HUES6 (cell line): ENCODE measurements at regions not wholly inside any gene's neighbourhood (a gene's known extent, or its start where the extent isn't known, plus 50 kb on each side); places are given as distances from the start of the nearest gene placed in this dataset.

ENCODE experiments used
- H3K27ac ChIP-seq: 2 replicates; pipeline ENCODE4 v1.7.0; 2013; ENCODE audit warnings: low read depth, mild to moderate bottlenecking, low read length, inconsistent platforms
- H3K27me3 ChIP-seq: 2 replicates; pipeline ENCODE4 v1.6.1; 2013; ENCODE audit warnings: low read length; ENCODE audit not compliant: control insufficient read depth, insufficient read depth
- H3K36me3 ChIP-seq: 2 replicates; pipeline ENCODE4 v1.6.1; 2013; ENCODE audit warnings: low read length; ENCODE audit not compliant: control insufficient read depth, insufficient read depth
- H3K4me1 ChIP-seq: 2 replicates; pipeline ENCODE4 v1.6.1; 2013; ENCODE audit warnings: low read length; ENCODE audit not compliant: control insufficient read depth, insufficient read depth
- H3K4me3 ChIP-seq: 2 replicates; pipeline ENCODE4 v1.5.1; 2013; ENCODE audit warnings: low read depth, low read length
- H3K9ac ChIP-seq: one replicate; pipeline ENCODE4 v1.6.1; 2013; ENCODE audit warnings: mild to moderate bottlenecking, low read length
- H3K9me3 ChIP-seq: 2 replicates; pipeline ENCODE4 v1.6.1; 2013; ENCODE audit warnings: low read depth, low read length; ENCODE audit not compliant: control insufficient read depth, insufficient read depth

DNA sequence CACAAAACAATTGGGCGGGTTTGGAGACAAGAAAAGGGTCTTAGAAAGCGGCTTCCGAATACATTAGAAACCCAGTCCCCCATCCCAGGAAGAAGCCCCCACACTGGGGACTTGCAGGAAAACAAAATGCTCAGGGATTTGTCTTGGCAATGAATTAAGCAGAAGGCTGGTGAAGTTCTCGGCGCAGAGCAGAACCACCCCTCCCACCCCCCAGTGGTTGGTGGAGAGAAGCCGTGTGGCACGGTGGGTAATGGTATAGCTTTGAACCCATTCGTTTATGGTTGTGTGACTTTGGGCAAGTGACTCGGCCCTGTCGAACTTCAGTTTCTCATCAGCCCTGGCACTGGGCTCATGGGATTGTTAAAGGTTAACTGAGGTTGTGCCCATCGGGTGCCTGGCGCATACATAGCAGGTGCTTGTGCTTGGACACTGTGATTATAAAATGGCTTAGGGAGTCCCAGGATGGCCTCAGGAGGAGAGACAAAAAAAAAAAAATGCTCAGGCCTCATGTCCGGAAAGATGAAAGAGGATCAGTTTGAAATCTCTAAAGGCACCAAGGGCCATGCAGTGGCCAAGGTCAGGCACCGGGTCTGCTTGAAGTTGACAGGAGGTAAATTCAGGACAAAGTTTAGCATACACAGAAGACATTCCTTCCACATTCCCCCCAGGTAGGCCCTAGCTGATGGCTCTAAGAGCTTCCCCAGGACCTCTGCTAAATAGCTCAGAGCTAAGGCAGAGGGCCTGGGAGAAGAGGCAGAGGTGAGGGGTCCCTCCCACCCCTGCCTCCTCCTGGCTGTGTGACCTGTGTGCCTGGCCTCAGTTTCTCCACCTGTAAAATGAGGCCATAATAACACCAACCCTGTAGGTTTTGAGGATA lies 120.1 kb upstream of the PTPN1 start:
- Histone ChIP-seq H3K4me1 (peaks cover 7% of the 10 kb centered on the region; the same call in 1 of the 2 replicates), H3K27me3 (no peaks in the 10 kb centered on the region), H3K36me3 (no peaks in the 10 kb centered on the region)

DNA sequence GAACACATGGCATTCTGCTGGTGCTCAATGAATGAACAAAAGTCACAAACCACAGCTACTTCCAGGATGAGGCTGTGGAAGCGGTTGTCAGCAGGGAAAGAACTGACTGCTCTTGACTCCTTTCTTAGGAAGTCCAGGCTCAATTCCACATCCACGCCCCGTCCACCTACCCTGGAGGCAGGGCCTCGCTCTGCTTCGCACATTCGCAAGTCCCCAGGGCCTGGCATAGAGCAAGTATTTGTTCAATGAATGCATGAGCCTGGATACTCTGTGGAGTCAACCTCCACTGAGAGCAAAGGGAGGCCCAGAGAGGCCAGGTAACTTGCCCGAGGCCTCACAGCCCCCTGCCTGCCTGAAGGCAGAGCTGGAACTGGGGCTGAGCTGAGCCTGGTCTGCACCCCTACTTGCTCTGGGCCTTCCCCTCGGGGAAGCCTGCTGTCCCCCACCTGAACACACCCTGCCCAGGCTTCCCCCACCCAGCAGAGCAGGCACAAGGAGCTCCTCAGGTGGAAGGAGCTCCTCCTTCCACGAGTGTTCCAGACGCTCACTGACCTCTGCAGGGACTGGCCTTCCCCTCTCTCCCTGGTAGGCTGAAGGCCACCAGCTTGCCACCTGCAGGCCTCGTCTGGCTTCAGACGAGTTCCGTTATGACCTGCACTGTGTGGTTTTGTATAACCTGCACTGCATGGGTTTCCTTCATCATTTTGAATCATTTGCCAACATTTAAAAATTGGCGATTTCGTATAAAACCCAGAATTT lies 119.3 kb upstream of the PTPN1 start:
- Histone ChIP-seq H3K4me3 (no peak overlapping the region), H3K9me3 (no peaks in the 10 kb centered on the region), H3K4me1 (peaks cover 7% of the 10 kb centered on the region; the same call in 1 of the 2 replicates), H3K27me3 (no peaks in the 10 kb centered on the region), H3K36me3 (no peaks in the 10 kb centered on the region), H3K9ac (no peak overlapping the region), H3K27ac (no peak overlapping the region)

More for the DNA sequence above, 120.1 kb upstream of the PTPN1 start:
- Histone ChIP-seq H3K9me3 (no peaks in the 10 kb centered on the region), H3K4me3 (no peak overlapping the region), H3K27ac (no peak overlapping the region), H3K9ac (no peak overlapping the region)

DNA sequence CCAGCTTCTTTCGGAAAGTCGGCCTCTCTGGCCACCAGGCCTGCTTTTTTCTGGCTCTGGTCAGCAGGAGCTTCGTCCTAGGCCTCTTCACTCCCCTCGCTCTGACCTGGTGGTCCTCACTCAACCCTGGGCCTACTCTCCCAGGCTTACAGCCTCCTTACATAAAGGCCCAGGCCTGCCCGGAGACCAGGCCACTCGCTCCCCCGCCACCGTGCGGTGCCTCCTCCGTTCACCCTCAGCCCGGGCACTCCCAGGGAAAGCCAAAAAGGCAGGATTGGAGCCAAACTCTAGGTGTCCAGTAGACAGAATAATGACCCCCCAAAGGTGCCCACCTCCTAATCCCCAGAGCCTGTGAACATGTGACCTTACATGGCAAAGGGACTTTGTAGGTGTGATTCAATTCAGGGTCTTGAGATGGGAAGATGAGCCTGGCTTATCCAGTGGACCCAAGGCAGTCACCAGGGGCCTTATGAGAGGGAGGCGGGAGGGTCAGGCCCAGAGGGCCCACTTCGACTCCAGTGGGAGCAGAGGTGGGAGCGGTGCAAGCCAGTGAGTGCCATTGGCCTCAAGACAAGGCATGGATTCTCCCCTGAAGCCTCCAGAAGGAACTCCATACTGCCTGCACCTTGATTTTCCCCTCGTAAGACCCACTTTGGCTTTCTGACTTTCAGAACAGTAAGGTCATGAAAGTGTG lies 118.6 kb upstream of the PTPN1 start:
- Histone ChIP-seq H3K27ac (no peak overlapping the region), H3K27me3 (no peaks in the 10 kb centered on the region), H3K36me3 (no peaks in the 10 kb centered on the region), H3K9me3 (no peaks in the 10 kb centered on the region), H3K4me1 (peaks cover 7% of the 10 kb centered on the region; the same call in 1 of the 2 replicates), H3K9ac (no peak overlapping the region), H3K4me3 (no peak overlapping the region)

DNA sequence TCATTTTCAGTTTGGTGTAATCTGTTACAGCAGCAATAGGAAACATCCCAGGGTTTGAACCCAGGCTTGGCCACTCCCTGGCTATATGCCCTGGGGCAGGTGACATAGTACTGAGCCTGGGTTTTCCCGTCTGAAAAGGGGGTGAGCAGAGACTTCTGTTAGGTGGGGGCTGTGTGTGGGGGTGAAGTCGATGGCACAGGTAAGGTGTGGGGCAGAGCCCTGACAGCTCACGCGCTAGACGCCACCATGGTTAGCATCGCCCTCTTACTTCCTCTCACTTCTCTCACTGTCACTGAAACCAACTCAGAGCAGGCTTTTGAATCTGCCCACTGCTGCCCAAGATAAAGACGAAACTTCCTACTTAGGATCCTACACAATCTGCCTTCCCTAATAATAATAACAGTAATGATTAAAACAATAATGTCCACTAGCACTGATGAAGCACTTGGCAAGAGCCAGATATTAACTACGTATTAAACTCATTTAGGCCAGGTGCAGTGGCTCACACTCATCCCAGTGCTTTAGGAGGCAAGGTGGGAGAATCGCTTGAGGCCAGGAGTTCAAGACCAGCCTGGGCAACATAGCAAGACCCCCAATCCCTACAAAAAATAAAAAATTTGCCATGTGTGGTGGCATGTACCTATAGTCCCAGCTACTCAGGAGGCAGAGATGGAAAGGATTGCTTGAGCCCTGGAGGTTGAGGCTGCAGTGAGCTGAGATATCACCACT lies 117.9 kb upstream of the PTPN1 start:
- Histone ChIP-seq H3K36me3 (no peaks in the 10 kb centered on the region), H3K4me1 (peaks cover 7% of the 10 kb centered on the region; the same call in 1 of the 2 replicates), H3K9me3 (no peaks in the 10 kb centered on the region), H3K4me3 (no peak overlapping the region), H3K9ac (no peak overlapping the region), H3K27ac (no peak overlapping the region), H3K27me3 (no peaks in the 10 kb centered on the region)

DNA sequence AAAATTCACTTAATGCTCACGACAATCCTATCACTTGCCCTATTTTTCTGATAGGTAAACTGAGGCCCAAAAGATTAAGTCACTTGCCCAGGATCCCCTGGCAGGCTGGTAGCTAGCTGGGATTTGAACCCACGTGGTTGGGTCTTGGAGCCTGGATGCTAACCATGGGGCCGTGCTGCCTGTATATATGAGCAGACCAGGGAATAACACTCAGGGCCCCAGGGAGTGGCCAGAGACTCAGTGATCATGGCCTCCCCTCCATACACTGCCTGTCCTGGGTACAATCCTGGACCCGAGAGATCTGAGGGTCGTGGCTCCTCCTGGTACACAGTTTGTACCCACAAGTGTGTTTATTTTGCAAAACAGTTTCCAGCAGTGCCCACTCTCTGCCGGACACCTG lies 116.9 kb upstream of the PTPN1 start:
- Histone ChIP-seq H3K4me3 (no peak overlapping the region), H3K27ac (no peak overlapping the region), H3K4me1 (peaks cover 9% of the 10 kb centered on the region; the same call in 1 of the 2 replicates), H3K9ac (no peak overlapping the region), H3K27me3 (no peaks in the 10 kb centered on the region), H3K36me3 (no peaks in the 10 kb centered on the region), H3K9me3 (no peaks in the 10 kb centered on the region)

DNA sequence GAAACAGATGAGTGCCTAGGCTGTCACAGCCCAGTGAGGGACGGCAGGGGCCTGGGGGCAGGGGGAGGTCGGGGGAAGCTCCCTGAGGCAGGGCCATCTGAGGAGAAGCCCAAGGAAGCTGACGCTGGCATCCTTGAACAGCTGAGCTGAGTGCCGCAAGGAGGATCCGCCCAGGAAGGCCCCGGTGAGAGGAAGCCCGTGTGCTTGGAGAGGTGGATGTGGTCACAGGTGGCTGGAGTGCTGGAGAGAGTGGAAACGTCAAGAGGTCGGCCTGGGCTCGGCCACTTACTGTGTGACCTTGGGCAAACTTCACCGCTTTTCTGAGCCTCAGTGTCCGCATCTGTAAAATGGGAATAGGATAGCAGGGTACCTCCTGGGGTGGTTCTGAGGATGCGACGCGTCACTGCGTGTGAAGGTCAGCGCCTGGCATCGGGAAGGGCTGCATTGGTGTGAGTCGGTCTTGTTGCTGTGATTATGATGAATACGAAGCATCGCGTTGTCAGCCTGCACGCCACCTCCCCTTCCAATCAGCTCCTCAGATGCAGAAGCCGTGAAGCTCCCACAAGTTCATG lies 116.1 kb upstream of the PTPN1 start:
- Histone ChIP-seq H3K36me3 (no peaks in the 10 kb centered on the region), H3K4me3 (no peak overlapping the region), H3K4me1 (peaks cover 16% of the 10 kb centered on the region; the same call in 1 of the 2 replicates), H3K9ac (no peak overlapping the region), H3K9me3 (no peaks in the 10 kb centered on the region), H3K27ac (no peak overlapping the region), H3K27me3 (no peaks in the 10 kb centered on the region)

DNA sequence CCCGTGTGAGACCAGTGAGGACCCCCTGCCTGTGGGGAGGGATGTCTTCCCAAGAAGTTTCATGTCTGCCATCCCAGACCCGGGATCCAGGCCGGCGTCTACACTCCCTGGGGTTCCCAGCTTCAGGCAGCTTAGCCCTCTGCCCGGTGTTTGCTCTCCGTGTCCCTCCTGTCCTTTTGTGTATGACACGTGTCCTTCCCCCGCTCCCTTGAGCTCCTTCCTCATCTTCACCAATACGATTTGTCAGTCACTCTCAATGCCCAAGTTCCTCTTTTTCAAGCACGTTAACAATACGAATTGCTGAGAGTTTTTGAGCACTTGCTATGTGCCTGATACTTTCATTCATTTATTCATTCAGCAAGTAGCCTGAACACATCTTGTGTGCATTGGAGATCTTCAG lies 115.6 kb upstream of the PTPN1 start:
- Histone ChIP-seq H3K36me3 (no peaks in the 10 kb centered on the region), H3K27me3 (no peaks in the 10 kb centered on the region), H3K9me3 (no peaks in the 10 kb centered on the region), H3K27ac (no peak overlapping the region), H3K9ac (no peak overlapping the region), H3K4me1 (peaks cover 16% of the 10 kb centered on the region; the same call in 1 of the 2 replicates), H3K4me3 (no peak overlapping the region)

DNA sequence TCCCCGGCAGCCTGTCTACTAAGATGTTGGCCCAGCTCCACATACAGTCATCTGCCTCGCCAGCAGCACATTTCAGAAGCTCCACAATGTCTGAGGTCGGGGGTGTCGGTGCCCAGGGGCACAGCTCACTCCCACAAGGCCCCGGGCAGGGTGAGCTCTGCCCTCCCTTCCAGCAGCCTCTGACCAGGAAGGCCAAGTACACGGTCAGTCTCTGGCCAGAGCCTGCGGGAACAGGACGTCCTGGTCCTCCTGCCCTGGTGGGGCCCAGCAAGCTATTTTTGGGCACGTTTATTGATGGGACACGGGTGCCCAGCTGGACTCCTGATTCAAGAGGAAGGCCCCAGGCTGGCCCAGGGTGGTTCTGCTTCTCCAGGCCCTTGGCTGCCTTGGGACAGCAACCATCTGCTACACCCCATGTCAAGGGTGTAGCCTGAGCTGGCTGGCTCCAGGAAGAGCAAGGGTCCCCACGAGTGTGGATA lies 114.9 kb upstream of the PTPN1 start:
- Histone ChIP-seq H3K4me1 (peaks cover 15% of the 10 kb centered on the region; the same call in 1 of the 2 replicates), H3K36me3 (no peaks in the 10 kb centered on the region), H3K4me3 (no peak overlapping the region), H3K27me3 (no peaks in the 10 kb centered on the region), H3K27ac (no peak overlapping the region), H3K9me3 (no peaks in the 10 kb centered on the region), H3K9ac (no peak overlapping the region)

DNA sequence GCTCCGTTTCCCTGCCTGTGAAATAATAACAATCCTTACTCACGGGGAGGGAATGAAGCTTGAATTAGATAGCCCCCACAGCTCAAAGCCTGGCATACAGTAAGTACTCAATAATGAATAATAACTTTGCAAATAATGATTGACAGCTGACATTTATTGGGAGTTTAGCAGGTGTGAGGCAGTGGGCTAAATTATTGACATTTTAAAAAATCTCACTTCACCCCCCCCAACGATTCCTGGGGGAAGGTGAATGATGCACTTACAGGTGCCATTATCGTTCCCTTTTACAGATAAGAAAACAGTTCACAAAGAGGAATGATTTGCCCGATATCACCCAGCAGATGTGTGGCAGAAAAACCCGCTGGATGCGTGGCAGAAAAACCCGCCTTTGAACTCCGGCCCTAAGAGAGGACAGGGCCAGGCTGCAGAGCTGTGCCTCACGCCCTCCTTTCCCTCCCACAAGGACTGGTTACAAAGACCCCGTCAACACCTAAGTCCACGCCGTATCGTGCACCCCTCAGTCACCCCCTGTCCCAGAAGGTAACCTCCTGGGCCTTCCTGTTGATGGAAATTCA lies 114.2 kb upstream of the PTPN1 start:
- H3K36me3 ChIP-seq: no peaks in the 10 kb centered on the region
- H3K9ac ChIP-seq: no peak overlapping the region
- no peak overlapping the region for H3K27ac ChIP-seq
- no peak overlapping the region for H3K4me3 ChIP-seq
- H3K4me1 ChIP-seq: peaks cover 15% of the 10 kb centered on the region; the same call in 1 of the 2 replicates
- no peaks in the 10 kb centered on the region for H3K27me3 ChIP-seq
- H3K9me3 ChIP-seq: no peaks in the 10 kb centered on the region

DNA sequence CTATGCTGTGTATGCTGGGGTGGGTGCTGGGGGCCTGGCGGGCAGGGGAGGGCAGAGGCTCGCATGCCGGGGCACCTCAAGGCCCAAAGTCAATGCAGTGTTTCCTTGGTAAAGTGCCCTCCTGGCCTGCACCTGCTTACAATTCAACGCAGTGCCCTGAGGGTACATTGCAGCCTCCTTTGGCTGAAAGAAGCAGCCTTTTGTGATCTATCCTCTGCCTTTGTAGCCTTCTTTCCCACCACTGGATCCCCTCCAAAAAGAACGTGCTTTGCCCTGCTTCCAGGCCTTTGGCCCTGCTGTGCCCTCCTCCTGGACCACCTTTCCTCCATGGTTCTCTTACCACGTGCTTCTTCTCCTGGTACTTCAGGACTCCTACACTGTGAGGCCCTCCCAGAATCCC lies 113.6 kb upstream of the PTPN1 start:
- Histone ChIP-seq H3K27ac (no peak overlapping the region), H3K4me1 (peaks cover 15% of the 10 kb centered on the region; the same call in 1 of the 2 replicates), H3K4me3 (no peak overlapping the region), H3K36me3 (no peaks in the 10 kb centered on the region), H3K27me3 (no peaks in the 10 kb centered on the region), H3K9me3 (no peaks in the 10 kb centered on the region), H3K9ac (no peak overlapping the region)
